Esophagus muscularis mucosa (tissue), 4 donors: ENCODE measurements at regions not wholly inside any gene's neighbourhood (a gene's known extent, or its start where the extent isn't known, plus 50 kb on each side); places are given as distances from the start of the nearest gene placed in this dataset.

Experiments used
- DNase-seq: peaks from one replicate; pipeline ENCODE4 v3.0.0-alpha.2; 2017; ENCODE audit errors: extremely low spot score
- H3K27ac ChIP-seq, 4 donors: fragments of 200-600 bp; sonication (generic); replicated peaks in 1 of 4; 1 replicate in 3 of 4; 2 replicates in 1 of 4; pipeline ENCODE4 v1.5.1; 2016 to 2019; ENCODE audit warnings: mild to moderate bottlenecking in 1 of 4
- H3K27me3 ChIP-seq, 4 donors: fragments of 200-600 bp; sonication (generic); one replicate each; pipeline versions ENCODE4 v1.5.1 to v1.6.0; 2016 to 2019
- H3K36me3 ChIP-seq, 4 donors: fragments of 200-600 bp; sonication (generic); one replicate each; pipeline ENCODE4 v1.5.1; 2016 to 2019
- H3K4me1 ChIP-seq, 4 donors: fragments of 200-600 bp; sonication (generic); one replicate each; pipeline ENCODE4 v1.5.1; 2016 to 2019
- H3K4me3 ChIP-seq, 4 donors: fragments of 200-600 bp; sonication (generic); 1 replicate in 2 of 4; 2 replicates in 2 of 4; pipeline ENCODE4 v1.5.1; 2016 to 2019; ENCODE audit warnings: mild to moderate bottlenecking in 4 of 4, moderate library complexity in 1 of 4
- H3K9me3 ChIP-seq, 4 donors: fragments of 200-600 bp; sonication (generic); 1 replicate in 3 of 4; 2 replicates in 1 of 4; pipeline ENCODE4 v1.5.1; 2016 to 2019
- EP300 ChIP-seq: sonication (generic); formaldehyde crosslinking; IDR thresholded peaks from one replicate; pipeline ENCODE4 v1.6.1; 2017; ENCODE audit warnings: antibody characterized with exemption
- POLR2A ChIP-seq: fragments of 450-650 bp; IDR thresholded peaks from one replicate; pipeline ENCODE4 v1.6.1; 2017; ENCODE audit warnings: antibody characterized with exemption, moderate library complexity, mild to moderate bottlenecking, low read depth
- POLR2AphosphoS5 ChIP-seq, 2 donors: sonication (generic); formaldehyde crosslinking; IDR thresholded peaks; one replicate each; pipeline ENCODE4 v1.6.1; 2017; ENCODE audit warnings: antibody characterized with exemption in 2 of 2
- WGBS: methylation state at CpG from one replicate; pipeline ENCODE4 v1.1.5; 2018; 5-methylcytosine and 5-hydroxymethylcytosine counted together
- intact Hi-C: fragments of 100-400 bp; cut with DNase I; formaldehyde crosslinking; loops from one replicate; pipeline ENCODE4 v1.15.1; 2023
- TF ChIP-seq, protein P1 (sequence below), 3 experiments: fragments of 200-600 bp in 2 of 3; fragments of 450-650 bp in 1 of 3; sonication (generic) in 2 of 3; IDR thresholded peaks; one replicate each; pipeline ENCODE4 v1.5.1; 2017 to 2019; ENCODE audit warnings: antibody characterized with exemption in 3 of 3, mild to moderate bottlenecking in 2 of 3, moderate library complexity in 1 of 3

DNA sequence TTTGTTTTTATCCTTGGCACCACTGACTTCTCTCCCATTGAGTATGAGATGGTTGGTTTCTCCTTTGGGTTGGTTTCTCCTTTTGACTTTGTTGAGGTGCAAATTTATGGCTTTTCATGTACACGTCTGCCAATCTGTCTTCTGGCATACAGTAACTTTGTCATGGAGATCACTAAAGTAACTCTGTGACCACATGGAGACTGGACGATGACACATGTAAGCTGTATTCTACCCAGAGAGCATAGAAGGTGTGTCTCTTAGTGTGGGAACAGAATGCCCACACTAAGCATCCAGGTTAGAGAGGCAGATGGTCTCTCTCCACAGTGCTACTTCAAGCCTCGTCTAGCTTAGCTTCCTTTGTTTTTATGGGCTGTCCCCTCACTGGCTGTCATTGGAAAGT, 897.5 kb downstream of the SUCLG1 start:
- Histone ChIP-seq H3K9me3 (no peaks in the 10 kb centered on the region), H3K27ac (no peak overlapping the region), H3K27me3 (no peaks in the 10 kb centered on the region), H3K4me1 (no peaks in the 10 kb centered on the region), H3K36me3 (no peaks in the 10 kb centered on the region), H3K4me3 (no peak overlapping the region)
- TF ChIP-seq EP300 (no peak), POLR2AphosphoS5 (IDR thresholded peaks at IDR 0.05) (no peak), POLR2A (no peak)
- TF ChIP-seq, protein P1, sequence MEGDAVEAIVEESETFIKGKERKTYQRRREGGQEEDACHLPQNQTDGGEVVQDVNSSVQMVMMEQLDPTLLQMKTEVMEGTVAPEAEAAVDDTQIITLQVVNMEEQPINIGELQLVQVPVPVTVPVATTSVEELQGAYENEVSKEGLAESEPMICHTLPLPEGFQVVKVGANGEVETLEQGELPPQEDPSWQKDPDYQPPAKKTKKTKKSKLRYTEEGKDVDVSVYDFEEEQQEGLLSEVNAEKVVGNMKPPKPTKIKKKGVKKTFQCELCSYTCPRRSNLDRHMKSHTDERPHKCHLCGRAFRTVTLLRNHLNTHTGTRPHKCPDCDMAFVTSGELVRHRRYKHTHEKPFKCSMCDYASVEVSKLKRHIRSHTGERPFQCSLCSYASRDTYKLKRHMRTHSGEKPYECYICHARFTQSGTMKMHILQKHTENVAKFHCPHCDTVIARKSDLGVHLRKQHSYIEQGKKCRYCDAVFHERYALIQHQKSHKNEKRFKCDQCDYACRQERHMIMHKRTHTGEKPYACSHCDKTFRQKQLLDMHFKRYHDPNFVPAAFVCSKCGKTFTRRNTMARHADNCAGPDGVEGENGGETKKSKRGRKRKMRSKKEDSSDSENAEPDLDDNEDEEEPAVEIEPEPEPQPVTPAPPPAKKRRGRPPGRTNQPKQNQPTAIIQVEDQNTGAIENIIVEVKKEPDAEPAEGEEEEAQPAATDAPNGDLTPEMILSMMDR (IDR thresholded peaks at IDR 0.05) = no peak
- no peak for DNase-seq
- 63% methylated on average over 3 of the region's 3 CpGs for WGBS
- intact Hi-C loops = no loop called here

DNA sequence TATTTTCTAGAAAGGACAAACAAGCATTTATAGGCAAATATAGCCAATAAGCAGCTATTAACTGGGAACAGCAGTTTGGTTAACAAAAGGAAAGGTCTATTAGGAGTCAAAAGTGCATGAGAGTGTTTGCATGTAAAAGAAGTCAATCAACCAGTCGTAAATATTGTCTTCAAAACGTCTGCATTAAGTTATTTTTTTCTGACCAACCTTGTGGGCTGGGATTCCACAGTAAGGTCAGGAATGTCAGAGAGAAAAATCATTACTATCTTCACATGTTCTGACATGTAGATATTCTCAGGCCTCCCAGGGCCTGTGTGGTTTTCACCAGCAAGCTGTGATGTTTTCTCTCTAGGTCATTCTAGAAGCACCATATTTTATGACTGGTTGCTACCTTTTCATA, 922.5 kb downstream of the SUCLG1 start:
- no peaks in the 10 kb centered on the region for H3K27me3 ChIP-seq
- no peaks in the 10 kb centered on the region for H3K36me3 ChIP-seq
- intact Hi-C loops = no loop called here
- no peak for TF ChIP-seq EP300
- TF ChIP-seq POLR2A = no peak
- TF ChIP-seq, protein P1 (IDR thresholded peaks at IDR 0.05) = no peak
- H3K9me3 ChIP-seq = no peaks in the 10 kb centered on the region
- DNase-seq = no peak
- H3K4me1 ChIP-seq = no peaks in the 10 kb centered on the region
- H3K27ac ChIP-seq = no peak overlapping the region
- 40% methylated on average over 2 of the region's 2 CpGs for WGBS
- no peak overlapping the region for H3K4me3 ChIP-seq

DNA sequence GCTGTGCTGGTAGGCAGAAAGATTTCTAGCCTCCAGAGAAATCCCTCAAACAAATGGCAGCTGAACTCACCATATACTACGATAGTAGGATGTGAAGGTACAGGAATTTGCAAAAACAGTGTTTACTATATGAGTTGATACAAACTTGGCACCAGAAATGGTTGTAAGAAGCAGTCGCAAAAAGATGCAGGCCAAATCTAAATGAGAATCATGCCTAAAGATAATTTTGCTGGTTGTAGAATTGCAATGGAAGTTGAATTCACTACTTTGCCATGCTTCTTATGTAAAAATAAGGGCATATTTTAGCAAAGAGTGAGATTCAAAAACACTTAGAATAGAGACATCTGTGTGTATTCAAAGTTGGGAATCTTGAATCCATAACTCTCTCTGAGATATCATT, 924.7 kb downstream of the SUCLG1 start:
- TF ChIP-seq, protein P1 (IDR thresholded peaks at IDR 0.05) = no peak
- TF ChIP-seq POLR2A (no peak), POLR2AphosphoS5 (IDR thresholded peaks at IDR 0.05) (no peak), EP300 (no peak)
- H3K4me1 ChIP-seq = no peaks in the 10 kb centered on the region
- H3K4me3 ChIP-seq = no peak overlapping the region
- intact Hi-C loops = no loop called here
- H3K27me3 ChIP-seq = no peaks in the 10 kb centered on the region
- DNase-seq = no peak
- no peak overlapping the region for H3K27ac ChIP-seq
- H3K36me3 ChIP-seq = no peaks in the 10 kb centered on the region
- H3K9me3 ChIP-seq = no peaks in the 10 kb centered on the region
- WGBS = 95% methylated on average over 2 of the region's 2 CpGs

DNA sequence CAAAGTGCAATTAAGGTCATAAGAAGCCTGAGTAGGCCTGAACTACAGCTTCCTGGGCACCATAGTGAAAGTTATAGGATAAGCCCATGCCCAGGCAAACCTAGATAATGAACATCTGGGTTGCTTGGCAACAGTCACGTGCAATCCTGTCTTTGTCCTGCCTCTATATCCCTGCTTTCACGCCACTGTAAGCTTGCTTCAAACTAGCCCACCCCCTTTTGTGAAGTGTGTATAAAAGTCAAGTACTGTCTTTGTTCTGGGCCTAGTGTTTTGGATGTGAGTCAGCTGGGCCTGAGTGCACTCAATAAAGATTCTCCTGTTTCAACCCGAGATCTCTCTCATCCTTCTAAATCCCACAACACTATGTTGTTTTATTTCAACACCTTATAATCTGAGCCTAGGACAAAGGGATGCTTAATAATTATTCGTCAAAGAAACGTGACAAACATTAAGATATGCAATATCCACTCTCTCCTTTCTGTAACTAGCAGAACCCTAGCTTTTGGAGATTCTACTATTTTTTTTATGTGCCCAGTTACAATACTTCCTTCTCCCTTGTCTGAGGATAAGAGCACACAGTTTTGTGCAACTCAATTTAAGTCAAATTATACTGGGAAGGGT, 927.8 kb downstream of the SUCLG1 start:
- H3K27ac ChIP-seq = no peak overlapping the region
- WGBS = 63% methylated on average over 5 of the region's 5 CpGs
- DNase-seq = no peak
- no peak for TF ChIP-seq EP300
- H3K4me1 ChIP-seq = no peaks in the 10 kb centered on the region
- no peak overlapping the region for H3K4me3 ChIP-seq
- no peaks in the 10 kb centered on the region for H3K36me3 ChIP-seq
- intact Hi-C loops = no loop called here
- no peaks in the 10 kb centered on the region for H3K9me3 ChIP-seq
- H3K27me3 ChIP-seq = no peaks in the 10 kb centered on the region

DNA sequence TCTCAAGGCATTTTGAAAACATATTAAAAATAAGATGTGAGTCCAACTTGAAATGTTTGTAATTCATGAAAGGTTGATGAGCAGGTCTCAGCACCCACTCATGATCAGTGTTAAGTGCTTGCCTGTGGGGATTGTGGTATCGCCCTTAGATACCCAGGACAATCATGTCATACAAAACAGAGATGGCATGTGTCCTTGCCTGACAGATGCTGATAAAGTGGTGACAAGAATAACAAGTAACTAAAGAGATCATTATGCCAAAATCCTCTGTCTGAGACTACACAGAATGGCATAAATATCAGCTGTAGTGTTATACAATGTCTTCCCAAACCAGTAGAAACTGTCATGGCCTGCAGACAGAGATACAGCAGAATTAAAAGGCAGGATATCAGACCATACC, 930.3 kb downstream of the SUCLG1 start:
- Histone ChIP-seq H3K27ac (no peak overlapping the region), H3K36me3 (no peaks in the 10 kb centered on the region), H3K27me3 (no peaks in the 10 kb centered on the region), H3K4me1 (no peaks in the 10 kb centered on the region), H3K4me3 (no peak overlapping the region), H3K9me3 (no peaks in the 10 kb centered on the region)
- intact Hi-C loops = no loop called here
- 100% methylated on average over 1 of the region's 1 CpG for WGBS
- TF ChIP-seq EP300 (no peak), POLR2AphosphoS5 (IDR thresholded peaks at IDR 0.05) (no peak), POLR2A (no peak)
- TF ChIP-seq, protein P1 (IDR thresholded peaks at IDR 0.05) = no peak
- DNase-seq = no peak
